ENCODE measurements at regions not wholly inside any gene's neighbourhood (a gene's known extent, or its start where the extent isn't known, plus 50 kb on each side); places are given as distances from the start of the nearest gene placed in this dataset.

- TF ChIP-seq POLR2A (IDR thresholded peaks at IDR 0.05) = no peak
- no peak for TF ChIP-seq CTCF (IDR thresholded peaks at IDR 0.05)
Measured at GRCh38 chr7:16264823-16265804, 156.2 kb downstream of the CRPPA start.
